Right ventricle myocardium inferior (tissue), 1 donor: ENCODE measurements at regions not wholly inside any gene's neighbourhood (a gene's known extent, or its start where the extent isn't known, plus 50 kb on each side); places are given as distances from the start of the nearest gene placed in this dataset.
"Not testable (repeated sequence)": the region's sequence is repeated elsewhere in the genome, so short reads cannot be mapped to it uniquely, and the experiment has no call there.

Experiments used
- ATAC-seq: fragments of 200-7000 bp; cut with Tn5 transposase; one replicate; pipeline ENCODE4 v1.9.1; 2020; ENCODE audit warnings: mild to moderate bottlenecking, moderate library complexity
- DNase-seq: peaks from one replicate; pipeline ENCODE4 v3.0.0; 2021; ENCODE audit errors: missing footprints
- intact Hi-C: fragments of 100-400 bp; cut with DNase I; formaldehyde crosslinking; loops from one replicate; pipeline ENCODE4 v1.11.0; 2022
- donor health status: DM: no; HTN: yes; CAD: no; lungs with severe emphysema.

- intact Hi-C loops, result no loop called here
- DNase-seq (no peak), ATAC-seq (no peak)
Measured at GRCh38 chr10:130968964-130969363, 342.6 kb downstream of the TCERG1L start.

- DNase-seq (no peak), ATAC-seq (no peak)
- intact Hi-C loops, result no loop called here
Measured at GRCh38 chr10:130969700-130970099, 341.8 kb downstream of the TCERG1L start.

- no peak for DNase-seq
- intact Hi-C loops, result no loop called here
- no peak for ATAC-seq
Measured at GRCh38 chr10:130970341-130971122, 341.0 kb downstream of the TCERG1L start.

GRCh38 chr10:130971123-130971435, 340.4 kb downstream of the TCERG1L start:
- no peak for ATAC-seq
- intact Hi-C loops, result no loop called here
- DNase-seq, result no peak

- DNase-seq, result no peak
- ATAC-seq, result no peak
- intact Hi-C loops, result no loop called here
Measured at GRCh38 chr10:130973127-130973839, 338.2 kb downstream of the TCERG1L start.

GRCh38 chr10:130974166-130974565, 337.4 kb downstream of the TCERG1L start:
- ATAC-seq, result no peak
- intact Hi-C loops, result no loop called here
- no peak for DNase-seq

GRCh38 chr10:130975351-130975750, 336.2 kb downstream of the TCERG1L start:
- ATAC-seq, DNase-seq, intact Hi-C loops: not testable (repeated sequence)

GRCh38 chr10:130982802-130983201, 328.7 kb downstream of the TCERG1L start:
- DNase-seq (no peak), ATAC-seq (no peak)
- intact Hi-C loops, result no loop called here

GRCh38 chr10:130983749-130984148, 327.8 kb downstream of the TCERG1L start:
- DNase-seq (no peak), ATAC-seq (no peak)
- intact Hi-C loops, result no loop called here

- DNase-seq (no peak), ATAC-seq (no peak)
- intact Hi-C loops, result no loop called here
Measured at GRCh38 chr10:130984686-130985085, 326.8 kb downstream of the TCERG1L start.

GRCh38 chr10:130985158-130985753, 326.3 kb downstream of the TCERG1L start:
- ATAC-seq (no peak), DNase-seq (no peak)
- intact Hi-C loops, result no loop called here

GRCh38 chr10:130986846-130987245, 324.7 kb downstream of the TCERG1L start:
- intact Hi-C loops, result no loop called here
- no peak for DNase-seq
- ATAC-seq, result no peak

- intact Hi-C loops, result no loop called here
- DNase-seq (no peak), ATAC-seq (no peak)
Measured at GRCh38 chr10:130987401-130987800, 324.1 kb downstream of the TCERG1L start.

- ATAC-seq, result no peak
- intact Hi-C loops, result no loop called here
- DNase-seq, result no peak
Measured at GRCh38 chr10:130989670-130990232, 321.8 kb downstream of the TCERG1L start.

- no peak for DNase-seq
- no peak for ATAC-seq
- intact Hi-C loops, result no loop called here
Measured at GRCh38 chr10:130990486-130990885, 321.0 kb downstream of the TCERG1L start.

- no peak for DNase-seq
- no peak for ATAC-seq
- intact Hi-C loops, result no loop called here
Measured at GRCh38 chr10:130992802-130993523, 318.6 kb downstream of the TCERG1L start.

GRCh38 chr10:130993612-130994011, 317.9 kb downstream of the TCERG1L start:
- intact Hi-C loops, result no loop called here
- no peak for DNase-seq
- no peak for ATAC-seq

- intact Hi-C loops, result no loop called here
- no peak for ATAC-seq
Measured at GRCh38 chr10:130994191-130994590, 317.3 kb downstream of the TCERG1L start.

GRCh38 chr10:130994845-130995244, 316.7 kb downstream of the TCERG1L start:
- ATAC-seq (no peak), DNase-seq (no peak)
- intact Hi-C loops, result no loop called here

More at GRCh38 chr10:130994191-130994590, 317.3 kb downstream of the TCERG1L start:
- DNase-seq, result no peak
